ENCODE measurements at regions not wholly inside any gene's neighbourhood (a gene's known extent, or its start where the extent isn't known, plus 50 kb on each side); places are given as distances from the start of the nearest gene placed in this dataset.

- H2AK5ac ChIP-seq (ENCODE audit: low read length): no peak overlapping the region
- no peak for DNase-seq
- H3K79me1 ChIP-seq (ENCODE audit: low read length): no peaks in the 10 kb centered on the region
- no peak overlapping the region for H3K4ac ChIP-seq (ENCODE audit: low read depth, low read length)
- H3K18ac ChIP-seq (ENCODE audit: low read length): no peak overlapping the region
- H3K27me3 ChIP-seq (ENCODE audit: insufficient read depth, low read length, poor library complexity): no peaks in the 10 kb centered on the region
- H4K8ac ChIP-seq (ENCODE audit: low read depth, low read length): no peak overlapping the region
- H3K4me3 ChIP-seq (ENCODE audit: low read length): no peak overlapping the region
- H3K27ac ChIP-seq (ENCODE audit: low read depth, low read length): no peak overlapping the region
- no peak overlapping the region for H3K56ac ChIP-seq (ENCODE audit: low read length)
- H2BK15ac ChIP-seq (replicated peaks; ENCODE audit: low read depth): no peak overlapping the region
- H3K4me2 ChIP-seq (ENCODE audit: low read length): no peak overlapping the region
- no peak overlapping the region for H2BK120ac ChIP-seq (ENCODE audit: low read depth, low read length)
- H3K79me2 ChIP-seq (ENCODE audit: control insufficient read depth, insufficient read depth, low read length): no peaks in the 10 kb centered on the region
- H2BK5ac ChIP-seq (ENCODE audit: low read length): no peak overlapping the region
- H3K4me1 ChIP-seq (ENCODE audit: control insufficient read depth, low read depth, low read length): no peaks in the 10 kb centered on the region
- H3K9ac ChIP-seq (ENCODE audit: low read length): no peak overlapping the region
- H3K36me3 ChIP-seq (ENCODE audit: control insufficient read depth, insufficient read depth, low read length): no peaks in the 10 kb centered on the region
- H4K5ac ChIP-seq (ENCODE audit: low read length): no peak overlapping the region
- H3K23ac ChIP-seq (ENCODE audit: low read length): no peak overlapping the region
- WGBS (ENCODE audit: extremely low coverage, insufficient coverage, low lambda C conversion rate): no CpG with 5 or more reads among the region's 1 CpG
These were observed 120.1 kb upstream of the CSNK1A1L start for GRCh38 chr13:37225414-37226070.

DNA sequence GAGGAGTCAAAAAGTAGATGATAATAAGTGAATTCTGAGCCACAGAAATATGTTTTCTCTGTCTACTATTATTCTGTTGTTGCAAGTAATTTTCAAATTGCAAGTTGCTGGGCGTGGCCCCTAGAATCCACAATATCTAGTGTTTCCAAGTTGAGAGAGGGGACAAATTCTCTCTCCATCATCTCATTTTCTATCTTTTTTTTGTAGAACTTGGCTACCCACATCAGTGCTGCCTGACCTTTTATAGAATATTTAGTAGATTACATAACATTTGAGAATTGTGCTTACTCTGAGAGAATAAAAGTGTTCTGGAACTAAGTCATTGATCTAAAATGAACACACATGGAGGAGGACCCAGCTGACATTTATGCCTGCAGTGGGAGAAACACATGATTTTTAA is 110.9 kb upstream of the CSNK1A1L start:
- Histone ChIP-seq H4K5ac (ENCODE audit: low read length) (no peak overlapping the region), H3K4me3 (ENCODE audit: low read length) (no peak overlapping the region), H2BK120ac (ENCODE audit: low read depth, low read length) (no peak overlapping the region), H2AK5ac (ENCODE audit: low read length) (no peak overlapping the region), H3K23ac (ENCODE audit: low read length) (no peak overlapping the region), H3K4me2 (ENCODE audit: low read length) (no peak overlapping the region), H3K18ac (ENCODE audit: low read length) (no peak overlapping the region), H3K4ac (ENCODE audit: low read depth, low read length) (no peak overlapping the region), H3K27ac (ENCODE audit: low read depth, low read length) (no peak overlapping the region), H2BK15ac (replicated peaks; ENCODE audit: low read depth) (no peak overlapping the region), H3K79me1 (ENCODE audit: low read length) (no peaks in the 10 kb centered on the region), H3K9ac (ENCODE audit: low read length) (no peak overlapping the region), H3K36me3 (ENCODE audit: control insufficient read depth, insufficient read depth, low read length) (no peaks in the 10 kb centered on the region), H4K8ac (ENCODE audit: low read depth, low read length) (no peak overlapping the region), H2BK5ac (ENCODE audit: low read length) (no peak overlapping the region), H3K27me3 (ENCODE audit: insufficient read depth, low read length, poor library complexity) (no peaks in the 10 kb centered on the region), H3K56ac (ENCODE audit: low read length) (no peak overlapping the region), H3K4me1 (ENCODE audit: control insufficient read depth, low read depth, low read length) (no peaks in the 10 kb centered on the region), H3K79me2 (ENCODE audit: control insufficient read depth, insufficient read depth, low read length) (no peaks in the 10 kb centered on the region)
- WGBS (ENCODE audit: extremely low coverage, insufficient coverage, low lambda C conversion rate): no CpG with 5 or more reads among the region's 1 CpG
- DNase-seq: no peak

GRCh38 chr13:37212826-37213225 is 107.4 kb upstream of the CSNK1A1L start:
- Histone ChIP-seq H3K4me3 (ENCODE audit: low read length) (no peak overlapping the region), H3K18ac (ENCODE audit: low read length) (no peak overlapping the region), H3K79me1 (ENCODE audit: low read length) (no peaks in the 10 kb centered on the region), H3K27me3 (ENCODE audit: insufficient read depth, low read length, poor library complexity) (no peaks in the 10 kb centered on the region), H3K27ac (ENCODE audit: low read depth, low read length) (no peak overlapping the region), H4K8ac (ENCODE audit: low read depth, low read length) (no peak overlapping the region), H2BK5ac (ENCODE audit: low read length) (no peak overlapping the region), H3K23ac (ENCODE audit: low read length) (no peak overlapping the region), H4K5ac (ENCODE audit: low read length) (no peak overlapping the region), H2AK5ac (ENCODE audit: low read length) (no peak overlapping the region), H3K79me2 (ENCODE audit: control insufficient read depth, insufficient read depth, low read length) (no peaks in the 10 kb centered on the region), H3K4me1 (ENCODE audit: control insufficient read depth, low read depth, low read length) (peaks cover 4% of the 10 kb centered on the region), H2BK120ac (ENCODE audit: low read depth, low read length) (no peak overlapping the region), H3K4ac (ENCODE audit: low read depth, low read length) (no peak overlapping the region), H3K56ac (ENCODE audit: low read length) (no peak overlapping the region), H3K36me3 (ENCODE audit: control insufficient read depth, insufficient read depth, low read length) (no peaks in the 10 kb centered on the region), H2BK15ac (replicated peaks; ENCODE audit: low read depth) (no peak overlapping the region), H3K9ac (ENCODE audit: low read length) (no peak overlapping the region), H3K4me2 (ENCODE audit: low read length) (no peak overlapping the region)
- WGBS (ENCODE audit: extremely low coverage, insufficient coverage, low lambda C conversion rate): no CpG with 5 or more reads among the region's 2 CpGs
- no peak for DNase-seq

DNA sequence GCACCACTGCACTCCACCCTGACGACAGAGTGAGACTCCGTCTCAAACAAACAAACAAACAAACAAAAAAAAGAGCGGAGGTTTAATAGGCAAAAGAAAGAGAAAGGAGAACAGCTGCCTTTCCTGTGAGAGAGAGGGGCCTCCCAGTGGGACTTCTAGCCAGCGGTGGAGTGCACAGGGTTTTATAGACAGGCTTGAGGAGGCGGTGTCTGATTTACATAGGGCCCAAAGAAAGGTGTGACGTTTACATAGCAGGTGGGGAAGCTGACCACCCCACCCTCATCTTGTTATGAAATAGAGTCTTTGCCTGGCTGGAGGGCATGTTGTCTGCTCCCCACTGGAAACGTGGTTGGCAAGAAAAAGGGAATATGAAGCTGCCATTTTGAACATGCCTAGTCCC is 106.0 kb upstream of the CSNK1A1L start:
- H3K56ac ChIP-seq (ENCODE audit: low read length): no peak overlapping the region
- no peak overlapping the region for H3K18ac ChIP-seq (ENCODE audit: low read length)
- no peak overlapping the region for H3K4me2 ChIP-seq (ENCODE audit: low read length)
- no peak overlapping the region for H3K4ac ChIP-seq (ENCODE audit: low read depth, low read length)
- DNase-seq: no peak
- H2AK5ac ChIP-seq (ENCODE audit: low read length): no peak overlapping the region
- H4K8ac ChIP-seq (ENCODE audit: low read depth, low read length): no peak overlapping the region
- no peak overlapping the region for H3K9ac ChIP-seq (ENCODE audit: low read length)
- H3K27me3 ChIP-seq (ENCODE audit: insufficient read depth, low read length, poor library complexity): no peaks in the 10 kb centered on the region
- H2BK5ac ChIP-seq (ENCODE audit: low read length): no peak overlapping the region
- no CpG with 5 or more reads among the region's 7 CpGs for WGBS (ENCODE audit: extremely low coverage, insufficient coverage, low lambda C conversion rate)
- H3K79me2 ChIP-seq (ENCODE audit: control insufficient read depth, insufficient read depth, low read length): no peaks in the 10 kb centered on the region
- H2BK15ac ChIP-seq (replicated peaks; ENCODE audit: low read depth): no peak overlapping the region
- H3K79me1 ChIP-seq (ENCODE audit: low read length): no peaks in the 10 kb centered on the region
- no peak overlapping the region for H3K27ac ChIP-seq (ENCODE audit: low read depth, low read length)
- no peaks in the 10 kb centered on the region for H3K36me3 ChIP-seq (ENCODE audit: control insufficient read depth, insufficient read depth, low read length)
- H2BK120ac ChIP-seq (ENCODE audit: low read depth, low read length): no peak overlapping the region
- H3K4me3 ChIP-seq (ENCODE audit: low read length): no peak overlapping the region
- H4K5ac ChIP-seq (ENCODE audit: low read length): no peak overlapping the region
- peaks cover 4% of the 10 kb centered on the region for H3K4me1 ChIP-seq (ENCODE audit: control insufficient read depth, low read depth, low read length)
- H3K23ac ChIP-seq (ENCODE audit: low read length): no peak overlapping the region

GRCh38 chr13:37209621-37210580 is 104.4 kb upstream of the CSNK1A1L start:
- Histone ChIP-seq H3K56ac (ENCODE audit: low read length) (no peak overlapping the region), H3K9ac (ENCODE audit: low read length) (no peak overlapping the region)
- no CpG with 5 or more reads among the region's 4 CpGs for WGBS (ENCODE audit: extremely low coverage, insufficient coverage, low lambda C conversion rate)

More at GRCh38 chr13:37209621-37210580, 104.4 kb upstream of the CSNK1A1L start:
- H3K4me3 ChIP-seq (ENCODE audit: low read length): no peak overlapping the region
- no peak overlapping the region for H3K4ac ChIP-seq (ENCODE audit: low read depth, low read length)
- H2BK5ac ChIP-seq (ENCODE audit: low read length): peak overlapping the region; percentile 0
- no peak overlapping the region for H3K18ac ChIP-seq (ENCODE audit: low read length)
- H2BK120ac ChIP-seq (ENCODE audit: low read depth, low read length): peak overlapping the region; percentile 45
- no peak overlapping the region for H3K23ac ChIP-seq (ENCODE audit: low read length)
- no peaks in the 10 kb centered on the region for H3K79me2 ChIP-seq (ENCODE audit: control insufficient read depth, insufficient read depth, low read length)
- H2AK5ac ChIP-seq (ENCODE audit: low read length): no peak overlapping the region
- H3K27ac ChIP-seq (ENCODE audit: low read depth, low read length): no peak overlapping the region
- H3K36me3 ChIP-seq (ENCODE audit: control insufficient read depth, insufficient read depth, low read length): no peaks in the 10 kb centered on the region
- no peak overlapping the region for H2BK15ac ChIP-seq (replicated peaks; ENCODE audit: low read depth)
- H3K27me3 ChIP-seq (ENCODE audit: insufficient read depth, low read length, poor library complexity): no peaks in the 10 kb centered on the region
- peak; percentile 59 for DNase-seq
- H4K8ac ChIP-seq (ENCODE audit: low read depth, low read length): no peak overlapping the region
- no peaks in the 10 kb centered on the region for H3K79me1 ChIP-seq (ENCODE audit: low read length)
- H3K4me1 ChIP-seq (ENCODE audit: control insufficient read depth, low read depth, low read length): peaks cover 4% of the 10 kb centered on the region
- H3K4me2 ChIP-seq (ENCODE audit: low read length): no peak overlapping the region
- H4K5ac ChIP-seq (ENCODE audit: low read length): no peak overlapping the region

All from mesendoderm (in vitro differentiated cells).